NCI-H82 (cell line): ENCODE measurements at regions not wholly inside any gene's neighbourhood (a gene's known extent, or its start where the extent isn't known, plus 50 kb on each side); places are given as distances from the start of the nearest gene placed in this dataset.
"Not testable (repeated sequence)": the region's sequence is repeated elsewhere in the genome, so short reads cannot be mapped to it uniquely, and the experiment has no call there.

Experiments
- DNase-seq: peaks from one replicate; lab custom pipeline; 2025; lab: John Stamatoyannopoulos, UW

- DNase-seq, result no peak
Measured at GRCh38 chr7:10593080-10593479, 380.6 kb upstream of the PHF14 start.

DNA sequence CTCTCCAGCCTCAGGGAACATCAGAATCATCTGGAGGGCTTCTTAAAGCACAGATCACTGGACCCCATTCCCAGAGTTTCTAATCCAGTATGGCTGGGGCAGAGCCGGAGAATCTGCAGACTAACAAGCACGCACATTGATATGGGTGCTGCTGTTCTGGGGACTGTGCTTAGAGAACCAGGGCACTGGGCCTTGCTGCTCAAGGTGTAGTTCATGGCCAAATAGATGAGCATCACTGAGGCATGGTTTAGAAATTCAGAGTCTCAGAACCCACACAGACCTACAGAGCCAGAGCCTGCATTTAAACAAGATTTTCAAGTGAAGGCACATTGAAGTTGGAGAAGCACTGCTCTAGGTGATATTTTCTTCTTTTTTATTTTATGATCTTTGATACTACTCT, 376.8 kb upstream of the PHF14 start:
- DNase-seq, result no peak

DNA sequence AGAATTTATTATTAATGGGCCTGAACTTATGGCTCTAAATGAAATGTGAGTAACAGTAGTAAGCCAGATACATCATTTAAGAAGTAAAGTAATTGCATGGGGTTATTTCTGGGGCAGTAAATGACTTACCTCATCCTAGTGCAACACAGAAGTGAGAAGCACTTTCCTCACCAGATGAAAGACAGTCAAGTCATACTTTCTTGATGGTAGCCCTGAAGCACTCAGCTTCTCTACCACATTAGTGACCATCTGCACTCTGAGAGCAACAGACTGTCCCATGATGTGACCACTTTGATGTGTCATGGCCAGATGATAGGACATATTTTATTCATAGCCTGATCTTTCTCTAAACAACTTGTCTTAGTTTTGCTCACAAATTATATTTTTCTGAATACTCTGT, 369.5 kb upstream of the PHF14 start:
- DNase-seq, result no peak

- DNase-seq, result no peak
Measured at GRCh38 chr7:10612950-10613349, 360.7 kb upstream of the PHF14 start.

DNA sequence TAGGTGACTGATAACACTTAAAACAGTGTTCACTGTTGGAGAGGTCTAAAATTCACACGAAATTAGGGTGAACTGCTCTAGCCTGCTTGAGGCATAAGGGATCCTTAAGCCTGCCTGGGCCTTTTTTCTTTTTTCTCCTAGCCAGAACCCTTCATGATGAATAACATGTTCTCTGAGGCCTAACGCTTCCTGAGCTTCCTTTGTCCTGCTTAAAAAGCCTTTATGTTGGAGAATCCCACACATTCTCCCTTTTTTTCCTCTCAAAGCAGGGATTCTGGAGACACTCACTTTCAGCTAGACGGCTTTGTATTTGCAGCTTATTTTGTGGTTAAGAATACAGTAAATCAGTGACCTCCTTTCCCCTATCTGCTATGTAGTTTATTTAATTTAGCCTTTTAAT, 354.7 kb upstream of the PHF14 start:
- no peak for DNase-seq

- DNase-seq, result no peak
Measured at GRCh38 chr7:10632712-10633111, 341.0 kb upstream of the PHF14 start.

DNA sequence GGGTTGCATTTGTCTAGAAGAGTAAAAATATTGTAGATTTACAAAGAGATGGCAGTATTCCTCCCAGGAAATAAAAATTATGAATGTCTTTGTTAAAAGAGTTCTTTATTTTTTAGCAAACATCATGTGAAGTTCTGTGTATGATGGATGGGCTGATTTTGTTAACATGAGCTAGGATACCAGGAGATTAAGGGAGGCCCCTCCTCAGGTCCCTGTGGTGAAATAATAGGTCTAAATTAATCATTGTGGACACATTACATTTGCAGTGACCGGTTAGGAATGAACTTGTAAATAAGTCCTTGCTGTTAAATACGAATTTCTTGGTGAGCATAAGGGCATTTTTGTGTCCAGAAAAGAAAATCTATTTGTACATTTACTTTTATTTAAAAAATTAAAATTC, 339.4 kb upstream of the PHF14 start:
- no peak for DNase-seq

DNA sequence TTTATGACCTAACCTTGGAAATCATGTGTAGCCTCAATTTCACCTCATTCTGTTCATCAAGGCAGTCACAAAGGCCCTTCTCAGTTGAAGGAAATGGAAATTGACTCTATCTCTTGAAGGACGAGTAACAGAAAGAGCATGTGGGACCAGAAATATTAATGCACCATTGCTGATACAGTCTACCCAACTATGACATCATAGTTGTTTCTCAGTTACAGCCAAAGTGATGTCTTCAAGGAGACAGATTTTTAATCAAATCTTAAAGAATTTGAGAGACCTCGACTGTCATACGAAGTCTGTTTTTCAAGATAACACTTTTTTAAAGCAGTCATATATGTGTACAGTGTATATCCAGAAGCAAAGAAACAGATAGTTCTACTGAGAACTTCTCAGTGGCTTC, 335.7 kb upstream of the PHF14 start:
- no peak for DNase-seq

DNA sequence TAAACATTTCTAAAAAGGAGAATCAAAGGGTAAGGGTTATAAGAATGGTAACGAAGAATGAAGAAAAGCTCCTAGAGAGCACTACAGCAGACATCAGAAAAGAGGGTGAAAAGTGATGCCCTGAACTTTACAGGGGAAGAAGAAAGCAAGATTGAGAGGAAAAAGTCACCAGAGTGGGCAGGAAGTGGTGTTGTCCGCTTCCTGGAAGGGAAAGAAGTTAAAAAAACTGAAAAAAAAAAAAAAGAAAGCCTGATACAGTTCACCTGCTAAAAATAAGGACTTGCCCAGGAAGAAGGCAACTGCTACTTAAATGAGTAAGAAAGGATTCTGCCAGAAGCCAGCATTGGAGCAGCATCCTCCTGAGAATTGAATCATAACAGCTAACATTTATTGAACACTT, 330.1 kb upstream of the PHF14 start:
- DNase-seq, result no peak

- no peak for DNase-seq
Measured at GRCh38 chr7:10644849-10645248, 328.8 kb upstream of the PHF14 start.

DNA sequence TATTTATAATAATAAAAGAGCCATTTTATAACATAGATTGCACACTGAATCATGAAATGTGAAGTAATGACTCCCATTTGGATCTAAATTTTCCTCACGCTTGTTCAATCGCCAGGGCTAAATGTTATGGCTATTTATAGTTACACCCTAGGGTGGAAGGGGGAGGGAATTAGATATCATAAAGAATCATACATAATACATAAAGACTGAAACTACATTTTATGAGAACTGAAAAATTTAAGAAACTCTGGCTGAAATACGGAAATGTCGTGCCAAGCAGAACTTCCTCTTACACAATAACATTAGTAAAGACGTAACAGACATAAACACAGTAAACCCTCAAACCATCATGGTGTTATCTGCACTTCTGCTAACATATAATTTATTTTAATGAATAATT, 327.5 kb upstream of the PHF14 start:
- DNase-seq, result no peak

GRCh38 chr7:10648289-10648688, 325.4 kb upstream of the PHF14 start:
- no peak for DNase-seq

GRCh38 chr7:10649120-10649519, 324.6 kb upstream of the PHF14 start:
- DNase-seq, result not testable (repeated sequence)

- DNase-seq, result no peak
Measured at GRCh38 chr7:10655031-10655430, 318.6 kb upstream of the PHF14 start.

DNA sequence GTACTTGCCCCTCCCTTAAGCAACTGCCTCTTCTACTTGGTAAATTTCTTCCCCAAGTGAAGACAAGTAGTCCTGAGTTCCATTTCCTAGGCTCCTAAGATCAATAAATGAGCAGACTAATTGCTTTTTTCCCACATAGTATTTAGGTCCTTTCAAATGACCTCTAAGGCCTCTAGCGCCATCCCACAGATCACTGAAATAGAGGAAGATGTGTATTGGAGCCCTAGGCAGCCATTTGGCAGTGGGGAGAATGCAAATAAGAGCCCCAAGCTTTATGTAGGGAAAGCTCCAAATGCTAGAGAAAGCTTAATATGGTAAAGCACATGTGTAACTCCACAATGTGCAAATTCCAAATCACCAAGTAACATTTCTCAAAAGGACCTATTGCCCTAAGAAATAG, 316.5 kb upstream of the PHF14 start:
- DNase-seq, result no peak

GRCh38 chr7:10657837-10658236, 315.8 kb upstream of the PHF14 start:
- no peak for DNase-seq

GRCh38 chr7:10662491-10662890, 311.2 kb upstream of the PHF14 start:
- no peak for DNase-seq

DNA sequence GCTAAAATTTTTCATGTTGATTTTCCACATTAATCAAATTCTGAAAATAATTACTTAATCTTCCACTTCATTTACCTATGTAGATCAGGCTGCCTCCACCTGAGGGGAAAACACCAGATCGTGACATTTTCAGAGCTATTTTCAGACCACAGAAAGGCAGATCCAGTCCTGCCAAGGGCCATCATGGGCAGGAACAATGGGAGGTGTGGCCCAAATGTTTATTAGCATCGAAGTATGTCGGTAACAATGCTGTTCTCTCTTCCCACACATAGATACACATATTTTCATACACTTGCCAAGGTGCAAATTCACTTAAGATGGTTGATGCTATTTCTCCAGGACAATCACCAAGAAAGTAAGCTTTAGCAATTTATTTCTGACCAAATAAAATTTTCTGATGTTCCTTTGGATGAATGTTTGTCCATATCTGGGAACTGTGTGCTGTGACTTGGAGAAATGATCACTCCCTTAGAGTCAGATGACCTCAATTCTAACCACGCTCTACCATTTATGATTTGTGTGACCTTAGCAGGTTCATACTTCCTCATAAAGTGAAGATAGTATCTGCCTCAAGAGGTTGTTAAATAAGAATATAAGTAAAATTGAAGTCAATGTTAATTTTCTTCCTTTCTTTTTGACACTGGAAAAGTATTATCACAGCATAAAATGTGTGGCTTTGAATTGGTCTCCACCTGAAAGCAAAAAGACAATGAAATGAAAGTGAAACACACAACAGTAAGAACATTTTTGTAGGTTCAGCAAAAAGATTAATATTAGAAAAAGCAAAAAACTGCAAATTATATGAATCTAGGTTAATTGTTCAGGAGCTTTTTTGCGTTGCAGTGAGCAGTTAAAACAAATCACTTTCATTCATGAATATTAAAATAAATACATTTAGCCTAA, 310.4 kb upstream of the PHF14 start:
- no peak for DNase-seq

GRCh38 chr7:10672186-10672585, 301.5 kb upstream of the PHF14 start:
- peak; percentile 97 for DNase-seq

DNA sequence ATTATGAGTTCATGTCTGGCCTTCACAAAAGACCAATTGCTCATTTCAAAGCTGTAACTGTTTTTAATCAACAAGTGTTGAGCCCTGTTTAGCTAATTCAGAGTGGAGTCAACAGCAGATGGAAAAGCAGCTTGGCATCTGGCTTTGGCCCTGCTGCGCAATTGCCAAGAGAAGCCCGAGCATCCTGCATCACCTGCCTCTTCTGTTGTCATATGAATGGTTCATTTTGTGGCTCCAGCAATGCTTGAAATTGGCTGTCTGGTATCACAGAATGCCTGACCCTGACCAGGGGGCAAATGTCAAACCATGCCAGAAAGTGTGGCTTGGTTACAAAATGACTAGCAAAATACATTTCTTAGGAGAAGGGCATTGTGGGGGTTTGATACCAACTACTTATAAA, 296.5 kb upstream of the PHF14 start:
- DNase-seq, result peak; percentile 41

DNA sequence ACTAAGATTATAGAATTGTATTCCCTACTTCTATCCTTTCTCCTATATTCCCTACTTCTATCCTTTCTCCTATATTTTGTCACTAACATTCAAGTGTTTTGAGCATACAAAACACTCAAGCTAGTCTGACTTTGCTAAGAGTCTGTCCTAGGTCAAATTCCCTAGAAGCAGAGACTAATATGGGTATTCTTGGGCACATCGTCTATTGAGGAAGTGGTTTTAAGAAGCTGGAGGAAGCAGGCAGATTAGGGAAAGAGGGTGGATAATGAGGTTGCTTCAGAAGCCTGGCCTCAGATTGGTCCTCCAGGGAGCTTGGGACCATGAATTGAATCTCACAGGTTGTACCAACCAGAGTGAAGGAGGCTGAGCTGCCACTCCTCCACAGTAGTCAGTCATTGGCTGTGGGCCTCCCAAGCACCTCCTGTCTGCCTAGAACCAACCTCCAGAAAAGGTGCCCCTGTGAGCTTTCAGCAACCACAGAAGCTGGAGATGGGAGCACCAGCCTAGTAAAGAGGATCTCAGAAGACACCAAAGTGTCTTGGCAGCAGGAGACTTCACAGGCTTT, 295.9 kb upstream of the PHF14 start:
- DNase-seq, result no peak

DNA sequence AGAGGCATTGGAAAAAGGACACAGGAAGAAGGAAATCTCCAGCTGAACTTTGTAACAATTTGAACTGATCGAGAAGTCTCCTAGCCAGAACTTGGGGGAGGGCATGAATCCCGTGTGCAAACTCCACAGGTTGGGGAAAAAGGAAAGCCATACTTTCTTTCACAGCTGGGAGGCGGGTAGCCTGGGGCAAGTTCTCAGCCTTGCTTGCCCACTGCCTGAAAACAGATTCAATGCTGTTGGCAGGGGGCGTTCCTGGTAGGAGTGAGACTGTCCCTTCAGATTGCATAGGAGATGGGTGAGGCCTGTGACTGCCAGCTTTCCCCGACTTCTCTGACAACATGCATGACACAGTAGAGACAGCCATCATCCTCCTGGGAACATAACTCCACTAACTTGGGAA, 289.1 kb upstream of the PHF14 start:
- DNase-seq, result no peak

DNA sequence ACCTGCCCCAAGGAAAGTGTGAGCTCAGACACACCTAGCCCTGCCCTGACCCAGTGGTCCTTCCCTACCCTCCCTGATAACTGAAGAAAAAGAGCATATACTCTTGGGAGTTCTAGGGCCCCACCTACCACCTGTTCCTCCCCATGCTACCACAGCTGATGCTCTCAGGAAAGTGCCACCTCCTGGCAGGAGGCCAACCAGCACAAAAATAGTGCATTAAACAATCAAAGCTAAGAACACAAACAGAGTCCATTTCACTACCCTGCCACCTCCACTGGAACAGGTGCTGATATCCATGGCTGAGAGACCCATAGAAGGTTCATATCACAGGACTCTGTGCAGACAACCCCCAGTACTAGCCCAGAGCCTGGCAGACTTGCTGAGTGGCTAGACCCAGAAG, 288.6 kb upstream of the PHF14 start:
- no peak for DNase-seq

- no peak for DNase-seq
Measured at GRCh38 chr7:10688544-10688943, 285.1 kb upstream of the PHF14 start.
